ENCODE measurements at regions not wholly inside any gene's neighbourhood (a gene's known extent, or its start where the extent isn't known, plus 50 kb on each side); places are given as distances from the start of the nearest gene placed in this dataset.
"Not testable (repeated sequence)": the region's sequence is repeated elsewhere in the genome, so short reads cannot be mapped to it uniquely, and the experiment has no call there.

GRCh38 chr1:41978986-41979385 is 60.3 kb upstream of the HIVEP3 start:
- DNase-seq: no peak

DNA sequence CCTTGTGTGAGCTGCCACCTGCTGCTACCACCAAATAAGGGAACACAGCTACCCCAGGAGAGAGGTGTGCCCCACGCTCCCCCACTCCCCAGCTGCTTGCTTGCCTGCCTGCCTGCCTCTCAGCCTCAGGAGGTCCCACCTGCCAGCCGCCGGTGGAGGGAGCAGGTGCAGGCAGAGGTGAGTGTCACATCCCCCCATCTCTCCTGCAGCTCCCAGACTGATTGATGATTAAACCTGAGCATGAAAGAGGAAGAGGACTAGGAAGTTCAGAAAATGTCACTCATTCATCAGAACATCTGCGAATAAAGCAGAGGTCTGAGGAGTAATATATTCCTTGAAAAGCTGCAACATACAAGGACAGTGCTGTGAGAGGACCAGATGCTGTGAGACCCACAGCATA is 58.6 kb upstream of the HIVEP3 start:
- DNase-seq: no peak

- DNase-seq: no peak
Measured at GRCh38 chr1:41976671-41977070, 57.9 kb upstream of the HIVEP3 start.

- no peak for DNase-seq
Measured at GRCh38 chr1:41975850-41976569, 57.3 kb upstream of the HIVEP3 start.

DNA sequence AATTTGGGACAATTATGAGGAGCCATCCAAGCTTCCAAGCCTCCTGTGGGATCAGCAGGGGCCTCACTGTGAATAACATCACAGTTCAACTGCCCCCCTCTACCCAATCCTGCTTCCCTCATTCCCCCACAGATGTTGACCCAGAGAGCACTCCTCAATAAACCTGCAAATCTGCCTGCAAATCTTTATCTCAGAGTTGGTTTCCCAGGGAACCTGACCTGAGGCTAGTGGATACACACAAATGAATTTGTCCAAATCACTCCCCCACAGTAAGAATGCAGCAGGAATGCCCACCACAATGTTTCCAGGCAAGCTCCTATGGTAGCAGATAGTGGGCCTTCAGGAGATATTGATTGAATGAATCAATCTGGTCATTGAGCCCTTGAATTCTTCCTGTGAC is 56.4 kb upstream of the HIVEP3 start:
- DNase-seq: no peak

GRCh38 chr1:41968557-41968956 is 49.8 kb upstream of the HIVEP3 start:
- not testable (repeated sequence) for DNase-seq

Data from activated naive CD4-positive, alpha-beta T cell treated with Interleukin-2 at 50 U/mL for 16 hours (primary cell).